ENCODE measurements at regions not wholly inside any gene's neighbourhood (a gene's known extent, or its start where the extent isn't known, plus 50 kb on each side); places are given as distances from the start of the nearest gene placed in this dataset.
"Not testable (repeated sequence)": the region's sequence is repeated elsewhere in the genome, so short reads cannot be mapped to it uniquely, and the experiment has no call there.

- H3K27ac ChIP-seq (ENCODE audit: low read length) = no peak overlapping the region
- H3K27me3 ChIP-seq (ENCODE audit: control insufficient read depth, insufficient read depth, low read length) = no peaks in the 10 kb centered on the region
- DNase-seq = no peak
- H3K4me1 ChIP-seq (ENCODE audit: control insufficient read depth, insufficient read depth, low read length) = no peaks in the 10 kb centered on the region
- H3K36me3 ChIP-seq (ENCODE audit: control insufficient read depth, insufficient read depth, low read length) = no peaks in the 10 kb centered on the region
- H3K4me3 ChIP-seq (ENCODE audit: low read length) = no peak overlapping the region
- H3K9me3 ChIP-seq (replicated peaks; ENCODE audit: control insufficient read depth, low read depth, low read length) = peaks cover 3% of the 10 kb centered on the region
- WGBS (ENCODE audit: insufficient coverage) = no CpG with 5 or more reads among the region's 2 CpGs
Measured at GRCh38 chrX:125646195-125646594, 326.5 kb downstream of the TEX13C start.

GRCh38 chrX:125651426-125651825, 331.8 kb downstream of the TEX13C start:
- no peaks in the 10 kb centered on the region for H3K36me3 ChIP-seq (ENCODE audit: control insufficient read depth, insufficient read depth, low read length)
- DNase-seq = no peak
- H3K9me3 ChIP-seq (replicated peaks; ENCODE audit: control insufficient read depth, low read depth, low read length) = peaks cover 2% of the 10 kb centered on the region
- H3K27ac ChIP-seq (ENCODE audit: low read length) = no peak overlapping the region
- H3K4me3 ChIP-seq (ENCODE audit: low read length) = no peak overlapping the region
- no peaks in the 10 kb centered on the region for H3K27me3 ChIP-seq (ENCODE audit: control insufficient read depth, insufficient read depth, low read length)
- WGBS (ENCODE audit: insufficient coverage) = no CpG with 5 or more reads among the region's 1 CpG
- no peaks in the 10 kb centered on the region for H3K4me1 ChIP-seq (ENCODE audit: control insufficient read depth, insufficient read depth, low read length)

- no CpG with 5 or more reads among the region's 2 CpGs for WGBS (ENCODE audit: insufficient coverage)
Measured at GRCh38 chrX:125654501-125654900, 334.8 kb downstream of the TEX13C start.

GRCh38 chrX:125673758-125674157, 354.1 kb downstream of the TEX13C start:
- no peaks in the 10 kb centered on the region for H3K36me3 ChIP-seq (ENCODE audit: control insufficient read depth, insufficient read depth, low read length)
- H3K27me3 ChIP-seq (ENCODE audit: control insufficient read depth, insufficient read depth, low read length) = peaks cover 2% of the 10 kb centered on the region
- no peak for DNase-seq
- H3K27ac ChIP-seq (ENCODE audit: low read length) = no peak overlapping the region
- H3K4me1 ChIP-seq (ENCODE audit: control insufficient read depth, insufficient read depth, low read length) = no peaks in the 10 kb centered on the region
- H3K4me3 ChIP-seq (ENCODE audit: low read length) = no peak overlapping the region
- peaks cover 2% of the 10 kb centered on the region for H3K9me3 ChIP-seq (replicated peaks; ENCODE audit: control insufficient read depth, low read depth, low read length)

More at GRCh38 chrX:125654501-125654900, 334.8 kb downstream of the TEX13C start:
- H3K27me3 ChIP-seq (ENCODE audit: control insufficient read depth, insufficient read depth, low read length) = no peaks in the 10 kb centered on the region
- H3K4me1 ChIP-seq (ENCODE audit: control insufficient read depth, insufficient read depth, low read length) = no peaks in the 10 kb centered on the region
- H3K27ac ChIP-seq (ENCODE audit: low read length) = no peak overlapping the region
- no peak overlapping the region for H3K4me3 ChIP-seq (ENCODE audit: low read length)
- no peaks in the 10 kb centered on the region for H3K36me3 ChIP-seq (ENCODE audit: control insufficient read depth, insufficient read depth, low read length)
- H3K9me3 ChIP-seq (replicated peaks; ENCODE audit: control insufficient read depth, low read depth, low read length) = no peaks in the 10 kb centered on the region
- peak; percentile 0 for DNase-seq

- no peak for DNase-seq
- Histone ChIP-seq H3K4me1 (ENCODE audit: control insufficient read depth, insufficient read depth, low read length) (no peaks in the 10 kb centered on the region), H3K27me3 (ENCODE audit: control insufficient read depth, insufficient read depth, low read length) (peaks cover 2% of the 10 kb centered on the region), H3K27ac (ENCODE audit: low read length) (no peak overlapping the region), H3K4me3 (ENCODE audit: low read length) (no peak overlapping the region), H3K36me3 (ENCODE audit: control insufficient read depth, insufficient read depth, low read length) (no peaks in the 10 kb centered on the region), H3K9me3 (replicated peaks; ENCODE audit: control insufficient read depth, low read depth, low read length) (peaks cover 2% of the 10 kb centered on the region)
- WGBS (ENCODE audit: insufficient coverage) = 51% methylated on average over 3 of the region's 3 CpGs
Measured at GRCh38 chrX:125678258-125678657, 358.6 kb downstream of the TEX13C start.

GRCh38 chrX:125680366-125680765, 360.7 kb downstream of the TEX13C start:
- H3K27ac ChIP-seq (ENCODE audit: low read length) = no peak overlapping the region
- no peak for DNase-seq
- peaks cover 2% of the 10 kb centered on the region for H3K27me3 ChIP-seq (ENCODE audit: control insufficient read depth, insufficient read depth, low read length)
- H3K9me3 ChIP-seq (replicated peaks; ENCODE audit: control insufficient read depth, low read depth, low read length) = no peaks in the 10 kb centered on the region
- H3K4me1 ChIP-seq (ENCODE audit: control insufficient read depth, insufficient read depth, low read length) = no peaks in the 10 kb centered on the region
- H3K36me3 ChIP-seq (ENCODE audit: control insufficient read depth, insufficient read depth, low read length) = no peaks in the 10 kb centered on the region
- H3K4me3 ChIP-seq (ENCODE audit: low read length) = no peak overlapping the region

- no CpG with 5 or more reads among the region's 2 CpGs for WGBS (ENCODE audit: insufficient coverage)
- Histone ChIP-seq H3K9me3 (replicated peaks; ENCODE audit: control insufficient read depth, low read depth, low read length) (no peaks in the 10 kb centered on the region), H3K27ac (ENCODE audit: low read length) (no peak overlapping the region), H3K4me1 (ENCODE audit: control insufficient read depth, insufficient read depth, low read length) (no peaks in the 10 kb centered on the region), H3K4me3 (ENCODE audit: low read length) (no peak overlapping the region), H3K36me3 (ENCODE audit: control insufficient read depth, insufficient read depth, low read length) (no peaks in the 10 kb centered on the region), H3K27me3 (ENCODE audit: control insufficient read depth, insufficient read depth, low read length) (peaks cover 2% of the 10 kb centered on the region)
- no peak for DNase-seq
Measured at GRCh38 chrX:125681058-125681457, 361.4 kb downstream of the TEX13C start.

- DNase-seq = no peak
- Histone ChIP-seq H3K27me3 (ENCODE audit: control insufficient read depth, insufficient read depth, low read length) (peaks cover 2% of the 10 kb centered on the region), H3K4me1 (ENCODE audit: control insufficient read depth, insufficient read depth, low read length) (no peaks in the 10 kb centered on the region), H3K27ac (ENCODE audit: low read length) (no peak overlapping the region), H3K36me3 (ENCODE audit: control insufficient read depth, insufficient read depth, low read length) (no peaks in the 10 kb centered on the region), H3K9me3 (replicated peaks; ENCODE audit: control insufficient read depth, low read depth, low read length) (no peaks in the 10 kb centered on the region), H3K4me3 (ENCODE audit: low read length) (no peak overlapping the region)
Measured at GRCh38 chrX:125681507-125681906, 361.8 kb downstream of the TEX13C start.

- not testable (repeated sequence) for H3K4me3 ChIP-seq (ENCODE audit: low read length); H3K27ac ChIP-seq (ENCODE audit: low read length); H3K36me3 ChIP-seq (ENCODE audit: control insufficient read depth, insufficient read depth, low read length); H3K27me3 ChIP-seq (ENCODE audit: control insufficient read depth, insufficient read depth, low read length); DNase-seq; H3K9me3 ChIP-seq (replicated peaks; ENCODE audit: control insufficient read depth, low read depth, low read length); H3K4me1 ChIP-seq (ENCODE audit: control insufficient read depth, insufficient read depth, low read length)
- WGBS (ENCODE audit: insufficient coverage) = 74% methylated on average over 27 of the region's 33 CpGs
Measured at GRCh38 chrX:125690522-125690921, 370.9 kb downstream of the TEX13C start.

GRCh38 chrX:125694171-125694570, 374.5 kb downstream of the TEX13C start:
- DNase-seq = no peak
- Histone ChIP-seq H3K27ac (ENCODE audit: low read length) (no peak overlapping the region), H3K9me3 (replicated peaks; ENCODE audit: control insufficient read depth, low read depth, low read length) (no peaks in the 10 kb centered on the region), H3K4me3 (ENCODE audit: low read length) (no peak overlapping the region), H3K4me1 (ENCODE audit: control insufficient read depth, insufficient read depth, low read length) (no peaks in the 10 kb centered on the region), H3K36me3 (ENCODE audit: control insufficient read depth, insufficient read depth, low read length) (no peaks in the 10 kb centered on the region), H3K27me3 (ENCODE audit: control insufficient read depth, insufficient read depth, low read length) (no peaks in the 10 kb centered on the region)
- WGBS (ENCODE audit: insufficient coverage) = no CpG with 5 or more reads among the region's 1 CpG

- H3K36me3 ChIP-seq (ENCODE audit: control insufficient read depth, insufficient read depth, low read length) = no peaks in the 10 kb centered on the region
- no peaks in the 10 kb centered on the region for H3K4me1 ChIP-seq (ENCODE audit: control insufficient read depth, insufficient read depth, low read length)
- DNase-seq = no peak
- no peak overlapping the region for H3K27ac ChIP-seq (ENCODE audit: low read length)
- 54% methylated on average over 2 of the region's 2 CpGs for WGBS (ENCODE audit: insufficient coverage)
- no peak overlapping the region for H3K4me3 ChIP-seq (ENCODE audit: low read length)
- peaks cover 3% of the 10 kb centered on the region for H3K9me3 ChIP-seq (replicated peaks; ENCODE audit: control insufficient read depth, low read depth, low read length)
- no peaks in the 10 kb centered on the region for H3K27me3 ChIP-seq (ENCODE audit: control insufficient read depth, insufficient read depth, low read length)
Measured at GRCh38 chrX:125709074-125709473, 389.4 kb downstream of the TEX13C start.

All from muscle of leg (tissue), 3 donors.